ENCODE measurements at regions not wholly inside any gene's neighbourhood (a gene's known extent, or its start where the extent isn't known, plus 50 kb on each side); places are given as distances from the start of the nearest gene placed in this dataset.

DNA sequence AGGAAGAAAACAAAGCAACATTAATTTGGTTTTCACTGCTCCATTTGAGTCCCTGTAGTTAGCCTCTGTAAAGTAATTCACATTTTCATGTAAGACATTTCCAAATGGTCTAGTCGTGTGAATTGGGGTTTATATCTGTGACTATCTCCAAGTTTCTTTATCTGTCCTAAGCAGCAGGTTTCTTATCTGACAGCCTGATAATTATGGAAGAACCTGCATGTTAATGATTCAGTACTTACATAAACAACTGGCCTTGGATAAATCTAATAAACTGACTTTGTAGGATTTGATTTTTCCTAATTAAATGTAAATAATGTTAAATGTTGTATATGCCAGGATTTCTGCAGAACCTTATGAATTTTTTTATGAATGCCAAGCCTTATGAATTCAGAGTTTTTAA is 964.9 kb downstream of the NR2F1-AS1 start:
- Mint-ChIP-seq H3K36me3 (ENCODE audit: low read depth) (no peaks in the 10 kb centered on the region), H3K9me3 (peaks cover 10% of the 10 kb centered on the region; the same call in 2 of the 3 replicates), H3K4me3 (no peak overlapping the region), H3K4me1 (no peaks in the 10 kb centered on the region), H3K27me3 (ENCODE audit: insufficient read depth, low read depth, poor library complexity) (no peaks in the 10 kb centered on the region), H3K27ac (no peak overlapping the region)
- H3K4me3 ChIP-seq: no peak overlapping the region
- no peaks in the 10 kb centered on the region for H3F3A ChIP-seq (replicated peaks; ENCODE audit: low read depth)
- H3K9me2 ChIP-seq (ENCODE audit: insufficient read depth): peaks cover 6% of the 10 kb centered on the region; the same call in 1 of the 2 replicates
- H3K36me3 ChIP-seq (ENCODE audit: insufficient read depth): no peaks in the 10 kb centered on the region
- no peaks in the 10 kb centered on the region for H3K27me3 ChIP-seq (ENCODE audit: insufficient read depth)
- no peak overlapping the region for H3K27ac ChIP-seq (ENCODE audit: low read depth)
- no peaks in the 10 kb centered on the region for H3K79me2 ChIP-seq (replicated peaks; ENCODE audit: insufficient read depth)
- TF ChIP-seq EZH2 (IDR thresholded peaks at IDR 0.05; ENCODE audit: low read depth, unreplicated experiment): no peak
- TF ChIP-seq ZNF462 (CRISPR knock-in tag; IDR thresholded peaks at IDR 0.05): no peak
- TF ChIP-seq ZNF331 (CRISPR knock-in tag; IDR thresholded peaks at IDR 0.05; ENCODE audit: low read depth): no peak
- no peak for TF ChIP-seq ETS1 (IDR thresholded peaks at IDR 0.05)
- no peak for TF ChIP-seq STAT1 (IDR thresholded peaks at IDR 0.05; ENCODE audit: unreplicated experiment)
- TF ChIP-seq, protein P1, sequence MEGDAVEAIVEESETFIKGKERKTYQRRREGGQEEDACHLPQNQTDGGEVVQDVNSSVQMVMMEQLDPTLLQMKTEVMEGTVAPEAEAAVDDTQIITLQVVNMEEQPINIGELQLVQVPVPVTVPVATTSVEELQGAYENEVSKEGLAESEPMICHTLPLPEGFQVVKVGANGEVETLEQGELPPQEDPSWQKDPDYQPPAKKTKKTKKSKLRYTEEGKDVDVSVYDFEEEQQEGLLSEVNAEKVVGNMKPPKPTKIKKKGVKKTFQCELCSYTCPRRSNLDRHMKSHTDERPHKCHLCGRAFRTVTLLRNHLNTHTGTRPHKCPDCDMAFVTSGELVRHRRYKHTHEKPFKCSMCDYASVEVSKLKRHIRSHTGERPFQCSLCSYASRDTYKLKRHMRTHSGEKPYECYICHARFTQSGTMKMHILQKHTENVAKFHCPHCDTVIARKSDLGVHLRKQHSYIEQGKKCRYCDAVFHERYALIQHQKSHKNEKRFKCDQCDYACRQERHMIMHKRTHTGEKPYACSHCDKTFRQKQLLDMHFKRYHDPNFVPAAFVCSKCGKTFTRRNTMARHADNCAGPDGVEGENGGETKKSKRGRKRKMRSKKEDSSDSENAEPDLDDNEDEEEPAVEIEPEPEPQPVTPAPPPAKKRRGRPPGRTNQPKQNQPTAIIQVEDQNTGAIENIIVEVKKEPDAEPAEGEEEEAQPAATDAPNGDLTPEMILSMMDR (conservative IDR thresholded peaks at IDR 0.05; ENCODE audit: low read depth in 2 of 2): no peak
- TF ChIP-seq, protein P2, sequence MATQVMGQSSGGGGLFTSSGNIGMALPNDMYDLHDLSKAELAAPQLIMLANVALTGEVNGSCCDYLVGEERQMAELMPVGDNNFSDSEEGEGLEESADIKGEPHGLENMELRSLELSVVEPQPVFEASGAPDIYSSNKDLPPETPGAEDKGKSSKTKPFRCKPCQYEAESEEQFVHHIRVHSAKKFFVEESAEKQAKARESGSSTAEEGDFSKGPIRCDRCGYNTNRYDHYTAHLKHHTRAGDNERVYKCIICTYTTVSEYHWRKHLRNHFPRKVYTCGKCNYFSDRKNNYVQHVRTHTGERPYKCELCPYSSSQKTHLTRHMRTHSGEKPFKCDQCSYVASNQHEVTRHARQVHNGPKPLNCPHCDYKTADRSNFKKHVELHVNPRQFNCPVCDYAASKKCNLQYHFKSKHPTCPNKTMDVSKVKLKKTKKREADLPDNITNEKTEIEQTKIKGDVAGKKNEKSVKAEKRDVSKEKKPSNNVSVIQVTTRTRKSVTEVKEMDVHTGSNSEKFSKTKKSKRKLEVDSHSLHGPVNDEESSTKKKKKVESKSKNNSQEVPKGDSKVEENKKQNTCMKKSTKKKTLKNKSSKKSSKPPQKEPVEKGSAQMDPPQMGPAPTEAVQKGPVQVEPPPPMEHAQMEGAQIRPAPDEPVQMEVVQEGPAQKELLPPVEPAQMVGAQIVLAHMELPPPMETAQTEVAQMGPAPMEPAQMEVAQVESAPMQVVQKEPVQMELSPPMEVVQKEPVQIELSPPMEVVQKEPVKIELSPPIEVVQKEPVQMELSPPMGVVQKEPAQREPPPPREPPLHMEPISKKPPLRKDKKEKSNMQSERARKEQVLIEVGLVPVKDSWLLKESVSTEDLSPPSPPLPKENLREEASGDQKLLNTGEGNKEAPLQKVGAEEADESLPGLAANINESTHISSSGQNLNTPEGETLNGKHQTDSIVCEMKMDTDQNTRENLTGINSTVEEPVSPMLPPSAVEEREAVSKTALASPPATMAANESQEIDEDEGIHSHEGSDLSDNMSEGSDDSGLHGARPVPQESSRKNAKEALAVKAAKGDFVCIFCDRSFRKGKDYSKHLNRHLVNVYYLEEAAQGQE (IDR thresholded peaks at IDR 0.05; ENCODE audit: unreplicated experiment): no peak
- no peak for TF ChIP-seq JUNB (IDR thresholded peaks at IDR 0.05; ENCODE audit: unreplicated experiment)
- TF ChIP-seq EZH2phosphoT487 (IDR thresholded peaks at IDR 0.05; ENCODE audit: unreplicated experiment): no peak
- no peak for TF ChIP-seq ZNF114 (CRISPR knock-in tag; IDR thresholded peaks at IDR 0.05)
- TF ChIP-seq CREB1 (CRISPR knock-in tag; IDR thresholded peaks at IDR 0.05; ENCODE audit: low read depth): no peak
- TF ChIP-seq POLR2AphosphoS5 (IDR thresholded peaks at IDR 0.05; ENCODE audit: low read depth): no peak
- no peak for TF ChIP-seq NANOG (IDR thresholded peaks at IDR 0.05; ENCODE audit: borderline replicate concordance)
- no peak overlapping the region for H2AFZ ChIP-seq
- H3K4me2 ChIP-seq: no peak overlapping the region
- ATAC-seq: no peak
- H4K20me1 ChIP-seq (replicated peaks; ENCODE audit: insufficient read depth): no peaks in the 10 kb centered on the region
- DNase-seq (ENCODE audit: low spot score): no peak
- no peaks in the 10 kb centered on the region for H3K4me1 ChIP-seq (ENCODE audit: insufficient read depth)

Data from GM23338 (cell line).